Activated CD8-positive, alpha-beta memory T cell treated with anti-CD3 and anti-CD28 coated beads for 48 hours (primary cell): ENCODE measurements at regions not wholly inside any gene's neighbourhood (a gene's known extent, or its start where the extent isn't known, plus 50 kb on each side); places are given as distances from the start of the nearest gene placed in this dataset.
"Not testable (repeated sequence)": the region's sequence is repeated elsewhere in the genome, so short reads cannot be mapped to it uniquely, and the experiment has no call there.

Source experiments
- DNase-seq, 3 experiments: peaks; one replicate each; pipeline ENCODE4 v3.0.0-alpha.2; 2020; ENCODE audit warnings: low read depth in 2 of 3, low spot score in 2 of 3

- DNase-seq, result no peak
Measured at GRCh38 chr6:19578481-19578880, 258.7 kb upstream of the ID4 start.

GRCh38 chr6:19584207-19584606, 253.0 kb upstream of the ID4 start:
- not testable (repeated sequence) for DNase-seq

GRCh38 chr6:19587238-19587942, 249.8 kb upstream of the ID4 start:
- DNase-seq, result no peak

- DNase-seq, result no peak
Measured at GRCh38 chr6:19590501-19591131, 246.6 kb upstream of the ID4 start.

- DNase-seq, result no peak
Measured at GRCh38 chr6:19597809-19598320, 239.3 kb upstream of the ID4 start.

GRCh38 chr6:19599796-19600464, 237.2 kb upstream of the ID4 start:
- no peak for DNase-seq

- no peak for DNase-seq
Measured at GRCh38 chr6:19602434-19603013, 234.6 kb upstream of the ID4 start.

- DNase-seq, result no peak
Measured at GRCh38 chr6:19603721-19604120, 233.4 kb upstream of the ID4 start.

- no peak for DNase-seq
Measured at GRCh38 chr6:19605624-19606023, 231.5 kb upstream of the ID4 start.

GRCh38 chr6:19608546-19608945, 228.6 kb upstream of the ID4 start:
- DNase-seq, result no peak

GRCh38 chr6:19609972-19610641, 227.1 kb upstream of the ID4 start:
- DNase-seq, result no peak

GRCh38 chr6:19612672-19613466, 224.3 kb upstream of the ID4 start:
- not testable (repeated sequence) for DNase-seq

GRCh38 chr6:19613678-19614077, 223.5 kb upstream of the ID4 start:
- no peak for DNase-seq

- no peak for DNase-seq
Measured at GRCh38 chr6:19616022-19616421, 221.1 kb upstream of the ID4 start.

- DNase-seq, result no peak
Measured at GRCh38 chr6:19632230-19632629, 204.9 kb upstream of the ID4 start.

GRCh38 chr6:19632786-19633185, 204.4 kb upstream of the ID4 start:
- no peak for DNase-seq

- no peak for DNase-seq
Measured at GRCh38 chr6:19635728-19636127, 201.4 kb upstream of the ID4 start.

- DNase-seq, result no peak
Measured at GRCh38 chr6:19637010-19637409, 200.2 kb upstream of the ID4 start.

- DNase-seq, result no peak
Measured at GRCh38 chr6:19638931-19639330, 198.2 kb upstream of the ID4 start.

- no peak for DNase-seq
Measured at GRCh38 chr6:19643287-19643686, 193.9 kb upstream of the ID4 start.
